Thoracic aorta (tissue), 2 donors: ENCODE measurements at regions not wholly inside any gene's neighbourhood (a gene's known extent, or its start where the extent isn't known, plus 50 kb on each side); places are given as distances from the start of the nearest gene placed in this dataset.

Experiments
- ATAC-seq: fragments of 150-250 bp; one replicate; pipeline ENCODE4 v1.8.0; 2017; ENCODE audit warnings: low read depth; ENCODE audit not compliant: insufficient number of reproducible peaks, low FRiP score
- DNase-seq: peaks from one replicate; pipeline ENCODE4 v3.0.0-alpha.2; 2020; ENCODE audit warnings: low spot score
- H3K27ac ChIP-seq, 2 donors: fragments of 200-600 bp; sonication (generic); 1 replicate in 1 of 2; 2 replicates in 1 of 2; pipeline ENCODE4 v1.5.1; 2016; ENCODE audit warnings: mild to moderate bottlenecking in 2 of 2, moderate library complexity in 2 of 2
- H3K27me3 ChIP-seq: fragments of 200-600 bp; sonication (generic); replicated peaks from 2 replicates; pipeline ENCODE4 v1.6.0; 2016; ENCODE audit warnings: mild to moderate bottlenecking; ENCODE audit not compliant: insufficient read depth
- H3K36me3 ChIP-seq: fragments of 200-600 bp; sonication (generic); one replicate; pipeline ENCODE4 v1.5.1; 2016
- H3K4me1 ChIP-seq, 2 donors: fragments of 200-600 bp; sonication (generic); 1 replicate in 1 of 2; 2 replicates in 1 of 2; pipeline versions ENCODE4 v1.5.1 to v1.6.0; 2016; ENCODE audit warnings: low read depth in 2 of 2, mild to moderate bottlenecking in 1 of 2; ENCODE audit not compliant: control insufficient read depth in 1 of 2
- H3K4me3 ChIP-seq: fragments of 200-600 bp; sonication (generic); 2 replicates; pipeline ENCODE4 v1.5.1; 2016; ENCODE audit warnings: mild to moderate bottlenecking
- H3K9me3 ChIP-seq: fragments of 200-600 bp; sonication (generic); 2 replicates; pipeline ENCODE4 v1.5.1; 2016
- TF ChIP-seq, protein P1 (sequence below): fragments of 200-600 bp; sonication (generic); IDR thresholded peaks from one replicate; pipeline ENCODE4 v1.5.1; 2019; ENCODE audit warnings: antibody characterized with exemption

DNA sequence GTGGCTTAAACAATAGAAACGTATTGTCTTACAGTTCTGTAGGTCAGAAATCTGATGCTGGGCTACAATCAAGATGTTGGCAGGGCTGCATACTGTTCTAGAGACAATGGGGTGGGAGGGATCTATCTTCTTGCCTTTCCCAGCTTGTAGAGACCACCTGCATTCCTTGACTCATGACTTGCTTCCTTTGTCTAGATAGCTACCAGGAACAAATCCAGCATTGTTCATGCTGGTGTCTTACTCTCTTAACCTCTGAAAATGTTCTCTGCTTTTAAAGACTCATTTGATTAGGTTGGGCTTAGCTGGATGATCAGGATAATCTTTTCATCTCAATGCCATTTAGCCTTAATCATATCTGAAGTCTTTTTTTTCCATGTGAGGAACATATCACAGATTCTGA is 169.0 kb downstream of the ZNF330 start:
- TF ChIP-seq, protein P1, sequence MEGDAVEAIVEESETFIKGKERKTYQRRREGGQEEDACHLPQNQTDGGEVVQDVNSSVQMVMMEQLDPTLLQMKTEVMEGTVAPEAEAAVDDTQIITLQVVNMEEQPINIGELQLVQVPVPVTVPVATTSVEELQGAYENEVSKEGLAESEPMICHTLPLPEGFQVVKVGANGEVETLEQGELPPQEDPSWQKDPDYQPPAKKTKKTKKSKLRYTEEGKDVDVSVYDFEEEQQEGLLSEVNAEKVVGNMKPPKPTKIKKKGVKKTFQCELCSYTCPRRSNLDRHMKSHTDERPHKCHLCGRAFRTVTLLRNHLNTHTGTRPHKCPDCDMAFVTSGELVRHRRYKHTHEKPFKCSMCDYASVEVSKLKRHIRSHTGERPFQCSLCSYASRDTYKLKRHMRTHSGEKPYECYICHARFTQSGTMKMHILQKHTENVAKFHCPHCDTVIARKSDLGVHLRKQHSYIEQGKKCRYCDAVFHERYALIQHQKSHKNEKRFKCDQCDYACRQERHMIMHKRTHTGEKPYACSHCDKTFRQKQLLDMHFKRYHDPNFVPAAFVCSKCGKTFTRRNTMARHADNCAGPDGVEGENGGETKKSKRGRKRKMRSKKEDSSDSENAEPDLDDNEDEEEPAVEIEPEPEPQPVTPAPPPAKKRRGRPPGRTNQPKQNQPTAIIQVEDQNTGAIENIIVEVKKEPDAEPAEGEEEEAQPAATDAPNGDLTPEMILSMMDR = no peak
- H3K27ac ChIP-seq = no peak overlapping the region
- no peak for DNase-seq
- H3K9me3 ChIP-seq = no peaks in the 10 kb centered on the region
- H3K36me3 ChIP-seq = no peaks in the 10 kb centered on the region
- no peak overlapping the region for H3K4me3 ChIP-seq
- no peaks in the 10 kb centered on the region for H3K4me1 ChIP-seq
- H3K27me3 ChIP-seq = no peaks in the 10 kb centered on the region
- ATAC-seq = no peak

GRCh38 chr4:141390571-141390970 is 169.9 kb downstream of the ZNF330 start:
- no peak overlapping the region for H3K4me3 ChIP-seq
- no peak overlapping the region for H3K27ac ChIP-seq
- H3K36me3 ChIP-seq = no peaks in the 10 kb centered on the region
- no peaks in the 10 kb centered on the region for H3K4me1 ChIP-seq
- TF ChIP-seq, protein P1 = no peak
- no peaks in the 10 kb centered on the region for H3K27me3 ChIP-seq
- ATAC-seq = no peak
- DNase-seq = no peak
- H3K9me3 ChIP-seq = no peaks in the 10 kb centered on the region

DNA sequence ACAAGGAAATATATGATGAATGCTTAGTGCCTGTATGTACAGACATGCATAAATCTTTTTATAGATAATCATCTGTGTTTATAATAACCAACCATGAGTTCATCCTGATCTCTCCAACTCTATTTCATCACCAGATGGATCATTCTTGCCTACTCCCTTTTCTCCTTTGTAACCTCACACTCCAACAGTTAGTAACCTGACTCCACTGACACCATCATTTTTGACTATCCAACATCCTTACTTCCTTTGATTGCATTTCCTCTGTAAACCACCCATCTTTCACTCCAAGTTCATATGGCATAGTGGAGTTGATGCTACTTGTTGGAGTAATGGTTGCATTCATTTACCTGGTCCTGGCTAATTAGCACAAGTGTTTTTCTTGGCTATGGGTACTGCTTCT is 170.6 kb downstream of the ZNF330 start:
- Histone ChIP-seq H3K27me3 (no peaks in the 10 kb centered on the region), H3K4me3 (no peak overlapping the region), H3K4me1 (peaks cover 3 to 5% of the 10 kb centered on the region in 2 donors), H3K27ac (no peak overlapping the region), H3K36me3 (no peaks in the 10 kb centered on the region), H3K9me3 (no peaks in the 10 kb centered on the region)
- ATAC-seq = no peak
- TF ChIP-seq, protein P1 = no peak
- no peak for DNase-seq

- ATAC-seq (no peak), DNase-seq (no peak)
- Histone ChIP-seq H3K27ac (no peak overlapping the region), H3K4me1 (peaks cover 6 to 10% of the 10 kb centered on the region in 2 donors), H3K36me3 (no peaks in the 10 kb centered on the region), H3K27me3 (no peaks in the 10 kb centered on the region), H3K4me3 (no peak overlapping the region), H3K9me3 (no peaks in the 10 kb centered on the region)
- TF ChIP-seq, protein P1 = no peak
Observed at GRCh38 chr4:141391771-141392170, 171.1 kb downstream of the ZNF330 start.

DNA sequence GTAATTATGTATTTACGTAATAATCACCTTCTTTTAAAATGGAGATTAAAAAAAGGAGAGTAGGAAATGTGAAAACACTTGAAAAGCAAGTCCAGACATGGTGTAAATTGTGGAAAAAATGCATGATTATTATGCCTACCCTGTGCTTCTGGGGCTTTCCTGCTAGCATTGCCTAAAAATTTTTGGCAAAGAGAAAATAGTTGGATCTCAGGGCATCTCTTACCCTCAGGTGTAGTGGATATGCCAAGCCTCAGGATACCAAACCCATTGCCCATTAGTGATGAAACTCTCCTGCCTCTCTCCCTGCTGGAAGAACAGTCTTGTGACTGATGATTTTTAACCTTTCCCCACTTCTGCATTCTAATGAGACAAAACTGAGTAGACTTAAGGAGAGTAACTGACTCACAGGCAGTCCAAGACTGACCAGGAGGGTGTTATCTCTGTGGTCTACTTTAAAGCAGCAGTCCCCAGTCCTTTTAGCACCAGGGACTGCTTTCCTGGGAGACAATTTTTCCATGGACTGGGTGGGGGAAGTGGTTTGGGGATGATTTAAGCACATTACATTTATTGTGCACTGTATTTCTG is 174.6 kb downstream of the ZNF330 start:
- no peaks in the 10 kb centered on the region for H3K9me3 ChIP-seq
- H3K4me1 ChIP-seq = peaks cover 6 to 14% of the 10 kb centered on the region in 2 donors
- H3K27ac ChIP-seq = no peak overlapping the region
- ATAC-seq (no peak), DNase-seq (no peak)
- H3K36me3 ChIP-seq = no peaks in the 10 kb centered on the region
- TF ChIP-seq, protein P1 = no peak
- no peaks in the 10 kb centered on the region for H3K27me3 ChIP-seq
- H3K4me3 ChIP-seq = no peak overlapping the region
